Esophagus muscularis mucosa (tissue), 4 donors: ENCODE measurements at regions not wholly inside any gene's neighbourhood (a gene's known extent, or its start where the extent isn't known, plus 50 kb on each side); places are given as distances from the start of the nearest gene placed in this dataset.

Source experiments
- DNase-seq: peaks from one replicate; pipeline ENCODE4 v3.0.0-alpha.2; 2017; ENCODE audit errors: extremely low spot score
- H3K27ac ChIP-seq, 4 donors: fragments of 200-600 bp; sonication (generic); replicated peaks in 1 of 4; 1 replicate in 3 of 4; 2 replicates in 1 of 4; pipeline ENCODE4 v1.5.1; 2016 to 2019; ENCODE audit warnings: mild to moderate bottlenecking in 1 of 4
- H3K27me3 ChIP-seq, 4 donors: fragments of 200-600 bp; sonication (generic); one replicate each; pipeline versions ENCODE4 v1.5.1 to v1.6.0; 2016 to 2019
- H3K36me3 ChIP-seq, 4 donors: fragments of 200-600 bp; sonication (generic); one replicate each; pipeline ENCODE4 v1.5.1; 2016 to 2019
- H3K4me1 ChIP-seq, 4 donors: fragments of 200-600 bp; sonication (generic); one replicate each; pipeline ENCODE4 v1.5.1; 2016 to 2019
- H3K4me3 ChIP-seq, 4 donors: fragments of 200-600 bp; sonication (generic); 1 replicate in 2 of 4; 2 replicates in 2 of 4; pipeline ENCODE4 v1.5.1; 2016 to 2019; ENCODE audit warnings: mild to moderate bottlenecking in 4 of 4, moderate library complexity in 1 of 4
- H3K9me3 ChIP-seq, 4 donors: fragments of 200-600 bp; sonication (generic); 1 replicate in 3 of 4; 2 replicates in 1 of 4; pipeline ENCODE4 v1.5.1; 2016 to 2019
- EP300 ChIP-seq: sonication (generic); formaldehyde crosslinking; IDR thresholded peaks from one replicate; pipeline ENCODE4 v1.6.1; 2017; ENCODE audit warnings: antibody characterized with exemption
- POLR2A ChIP-seq: fragments of 450-650 bp; IDR thresholded peaks from one replicate; pipeline ENCODE4 v1.6.1; 2017; ENCODE audit warnings: antibody characterized with exemption, moderate library complexity, mild to moderate bottlenecking, low read depth
- POLR2AphosphoS5 ChIP-seq, 2 donors: sonication (generic); formaldehyde crosslinking; IDR thresholded peaks; one replicate each; pipeline ENCODE4 v1.6.1; 2017; ENCODE audit warnings: antibody characterized with exemption in 2 of 2
- WGBS: methylation state at CpG from one replicate; pipeline ENCODE4 v1.1.5; 2018; 5-methylcytosine and 5-hydroxymethylcytosine counted together
- intact Hi-C: fragments of 100-400 bp; cut with DNase I; formaldehyde crosslinking; loops from one replicate; pipeline ENCODE4 v1.15.1; 2023
- TF ChIP-seq, protein P1 (sequence below), 3 experiments: fragments of 200-600 bp in 2 of 3; fragments of 450-650 bp in 1 of 3; sonication (generic) in 2 of 3; IDR thresholded peaks; one replicate each; pipeline ENCODE4 v1.5.1; 2017 to 2019; ENCODE audit warnings: antibody characterized with exemption in 3 of 3, mild to moderate bottlenecking in 2 of 3, moderate library complexity in 1 of 3

DNA sequence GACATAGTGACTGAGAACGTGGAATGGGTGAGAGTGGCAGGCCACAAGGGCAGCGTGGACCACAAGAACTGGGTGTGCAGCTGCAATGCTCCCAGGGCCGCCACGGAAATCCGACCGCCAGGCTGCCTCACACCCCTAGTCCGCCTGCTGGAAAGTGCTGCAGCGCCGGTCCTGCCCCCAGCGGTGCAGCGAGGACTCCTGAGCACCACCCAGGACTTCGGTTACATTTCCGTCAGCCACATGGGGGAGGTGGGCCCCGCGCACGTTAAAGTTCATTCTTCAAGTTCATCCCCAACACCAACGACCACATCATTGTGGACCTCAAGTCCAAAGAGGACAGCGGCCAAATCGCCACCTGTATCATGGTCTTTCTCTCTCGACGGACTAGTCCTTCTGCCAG is 126.1 kb upstream of the CARMIL1 start:
- Histone ChIP-seq H3K27ac (no peak overlapping the region), H3K9me3 (peaks cover 0 to 6% (median 6%) of the 10 kb centered on the region in 4 donors), H3K36me3 (no peaks in the 10 kb centered on the region), H3K27me3 (no peaks in the 10 kb centered on the region), H3K4me1 (no peaks in the 10 kb centered on the region), H3K4me3 (no peak overlapping the region)
- no peak for DNase-seq
- intact Hi-C loops = no loop called here
- WGBS = 93% methylated on average over 21 of the region's 21 CpGs
- TF ChIP-seq, protein P1, sequence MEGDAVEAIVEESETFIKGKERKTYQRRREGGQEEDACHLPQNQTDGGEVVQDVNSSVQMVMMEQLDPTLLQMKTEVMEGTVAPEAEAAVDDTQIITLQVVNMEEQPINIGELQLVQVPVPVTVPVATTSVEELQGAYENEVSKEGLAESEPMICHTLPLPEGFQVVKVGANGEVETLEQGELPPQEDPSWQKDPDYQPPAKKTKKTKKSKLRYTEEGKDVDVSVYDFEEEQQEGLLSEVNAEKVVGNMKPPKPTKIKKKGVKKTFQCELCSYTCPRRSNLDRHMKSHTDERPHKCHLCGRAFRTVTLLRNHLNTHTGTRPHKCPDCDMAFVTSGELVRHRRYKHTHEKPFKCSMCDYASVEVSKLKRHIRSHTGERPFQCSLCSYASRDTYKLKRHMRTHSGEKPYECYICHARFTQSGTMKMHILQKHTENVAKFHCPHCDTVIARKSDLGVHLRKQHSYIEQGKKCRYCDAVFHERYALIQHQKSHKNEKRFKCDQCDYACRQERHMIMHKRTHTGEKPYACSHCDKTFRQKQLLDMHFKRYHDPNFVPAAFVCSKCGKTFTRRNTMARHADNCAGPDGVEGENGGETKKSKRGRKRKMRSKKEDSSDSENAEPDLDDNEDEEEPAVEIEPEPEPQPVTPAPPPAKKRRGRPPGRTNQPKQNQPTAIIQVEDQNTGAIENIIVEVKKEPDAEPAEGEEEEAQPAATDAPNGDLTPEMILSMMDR (IDR thresholded peaks at IDR 0.05) = no peak
- TF ChIP-seq POLR2AphosphoS5 (IDR thresholded peaks at IDR 0.05) = no peak
- TF ChIP-seq POLR2A = no peak
- TF ChIP-seq EP300 = no peak

DNA sequence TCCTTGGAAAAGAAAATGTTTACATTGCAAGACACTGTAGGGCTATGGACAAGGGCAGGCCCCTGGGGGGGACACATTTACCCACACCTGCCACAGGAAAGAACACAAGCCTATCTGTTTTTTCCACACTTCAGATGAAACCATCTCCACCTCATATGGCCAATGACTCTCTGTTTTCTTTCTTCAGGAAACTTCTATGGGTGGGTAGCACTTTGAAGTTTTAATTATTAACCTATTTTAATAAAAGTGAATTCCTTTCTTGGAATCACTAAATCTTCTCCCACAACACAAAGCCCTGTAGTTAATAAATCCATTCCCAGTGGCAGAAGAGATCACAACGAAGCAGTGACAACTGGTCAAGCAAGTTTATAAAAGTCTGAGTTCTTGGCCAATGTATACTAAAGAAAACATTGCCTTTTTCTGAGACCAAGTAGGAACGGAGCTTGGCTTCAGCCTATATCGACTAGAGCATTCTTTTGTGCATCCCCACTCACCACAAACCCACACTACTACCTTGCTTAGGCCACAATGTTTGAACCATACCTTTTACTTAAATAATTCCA is 125.1 kb upstream of the CARMIL1 start:
- no peaks in the 10 kb centered on the region for H3K4me1 ChIP-seq
- 76% methylated on average over 3 of the region's 3 CpGs for WGBS
- TF ChIP-seq POLR2A (no peak), EP300 (no peak), POLR2AphosphoS5 (IDR thresholded peaks at IDR 0.05) (no peak)
- TF ChIP-seq, protein P1 (IDR thresholded peaks at IDR 0.05) = no peak

DNA sequence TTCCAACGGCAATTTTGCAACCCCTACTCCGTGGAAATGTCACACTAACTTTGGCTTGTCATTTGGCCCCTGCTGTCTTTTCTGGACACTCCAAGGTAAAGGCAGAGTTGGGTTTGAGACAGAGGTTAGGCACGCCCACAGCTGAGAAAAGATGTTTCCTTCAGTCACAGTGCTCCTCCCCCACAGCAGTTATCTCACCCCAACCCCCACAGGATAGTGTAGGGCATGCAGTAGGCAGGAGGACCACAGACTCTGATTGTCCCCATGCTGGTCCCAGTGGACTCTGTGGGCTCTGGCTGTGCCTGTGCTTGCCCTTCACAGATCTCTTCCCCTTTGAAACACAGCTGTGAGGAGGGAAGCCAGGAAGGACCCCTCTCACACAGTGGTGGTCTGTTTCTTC is 124.0 kb upstream of the CARMIL1 start:
- intact Hi-C loops = no loop called here
- 95% methylated on average over 3 of the region's 3 CpGs for WGBS
- no peak overlapping the region for H3K4me3 ChIP-seq
- DNase-seq = no peak
- H3K9me3 ChIP-seq = peaks cover 0 to 15% (median 15%) of the 10 kb centered on the region in 4 donors
- no peak overlapping the region for H3K27ac ChIP-seq
- no peaks in the 10 kb centered on the region for H3K36me3 ChIP-seq
- TF ChIP-seq POLR2AphosphoS5 (IDR thresholded peaks at IDR 0.05) = no peak
- no peak for TF ChIP-seq EP300
- no peak for TF ChIP-seq POLR2A
- TF ChIP-seq, protein P1 (IDR thresholded peaks at IDR 0.05) = no peak
- H3K27me3 ChIP-seq = no peaks in the 10 kb centered on the region
- H3K4me1 ChIP-seq = no peaks in the 10 kb centered on the region

More for the DNA sequence above, 125.1 kb upstream of the CARMIL1 start:
- intact Hi-C loops = no loop called here
- Histone ChIP-seq H3K36me3 (no peaks in the 10 kb centered on the region), H3K4me3 (no peak overlapping the region), H3K27me3 (no peaks in the 10 kb centered on the region), H3K27ac (no peak overlapping the region), H3K9me3 (peaks cover 0 to 15% (median 15%) of the 10 kb centered on the region in 4 donors)
- no peak for DNase-seq

DNA sequence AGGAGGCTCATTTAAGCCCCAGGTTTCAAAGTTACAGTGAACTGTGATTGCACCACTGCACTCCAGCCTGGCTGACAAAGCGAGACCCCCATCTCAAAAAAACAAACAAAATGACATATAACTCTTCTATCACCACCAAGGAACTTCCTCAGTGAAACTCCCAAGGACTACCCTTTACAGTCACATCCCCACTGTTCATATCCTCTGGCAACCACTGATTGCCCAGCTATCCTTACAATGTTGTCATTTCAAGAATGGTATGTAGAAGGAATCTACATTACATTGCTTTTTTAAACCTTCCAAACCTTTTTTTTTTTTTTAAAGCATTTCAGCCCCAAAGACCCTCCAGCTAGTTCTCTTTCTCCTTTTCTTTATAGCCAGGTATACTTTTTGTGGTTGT is 123.1 kb upstream of the CARMIL1 start:
- intact Hi-C loops = no loop called here
- Histone ChIP-seq H3K9me3 (peaks cover 0 to 15% (median 15%) of the 10 kb centered on the region in 4 donors), H3K4me3 (no peak overlapping the region), H3K27me3 (no peaks in the 10 kb centered on the region), H3K36me3 (no peaks in the 10 kb centered on the region), H3K27ac (no peak overlapping the region), H3K4me1 (no peaks in the 10 kb centered on the region)
- 31% methylated on average over 1 of the region's 1 CpG for WGBS
- TF ChIP-seq POLR2A (no peak), POLR2AphosphoS5 (IDR thresholded peaks at IDR 0.05) (no peak)
- TF ChIP-seq, protein P1 (IDR thresholded peaks at IDR 0.05) = no peak
- DNase-seq = no peak

DNA sequence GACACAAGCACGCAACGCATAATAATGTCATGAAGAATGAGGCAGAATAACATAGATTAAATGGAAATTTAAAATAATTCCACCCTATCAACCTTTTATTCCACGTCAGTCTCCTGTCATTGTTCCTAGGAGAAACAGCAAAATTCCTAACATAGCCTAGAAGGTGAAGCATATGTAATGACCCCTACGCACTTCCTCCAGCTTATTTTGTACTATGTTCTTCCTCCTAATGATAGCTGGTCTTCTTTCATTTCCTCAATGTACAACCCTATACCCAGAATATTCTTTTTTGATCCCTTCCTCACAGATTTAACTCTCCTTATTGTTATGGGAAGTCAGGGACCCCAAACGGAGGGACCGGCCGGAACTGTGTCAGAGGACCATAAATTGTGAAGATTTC is 122.0 kb upstream of the CARMIL1 start:
- peaks cover 0 to 15% (median 15%) of the 10 kb centered on the region in 4 donors for H3K9me3 ChIP-seq
- H3K4me1 ChIP-seq = no peaks in the 10 kb centered on the region
- H3K4me3 ChIP-seq = no peak overlapping the region
- WGBS = 86% methylated on average over 7 of the region's 7 CpGs
- DNase-seq = no peak
- intact Hi-C loops = no loop called here
- TF ChIP-seq POLR2A (no peak), POLR2AphosphoS5 (IDR thresholded peaks at IDR 0.05) (no peak), EP300 (no peak)
- TF ChIP-seq, protein P1 (IDR thresholded peaks at IDR 0.05) = no peak
- no peak overlapping the region for H3K27ac ChIP-seq
- no peaks in the 10 kb centered on the region for H3K36me3 ChIP-seq
- no peaks in the 10 kb centered on the region for H3K27me3 ChIP-seq
